HepG2 (cell line): ENCODE measurements at regions not wholly inside any gene's neighbourhood (a gene's known extent, or its start where the extent isn't known, plus 50 kb on each side); places are given as distances from the start of the nearest gene placed in this dataset.

Source experiments
- ATF2 ChIP-seq: sonication (generic); formaldehyde crosslinking; IDR thresholded peaks from 2 replicates; pipeline ENCODE4 v1.4.0; 2020; ENCODE audit warnings: missing genetic modification reagents
- CBX2 ChIP-seq, 2 experiments: fragments of 200-600 bp in 1 of 2; sonication (generic); formaldehyde crosslinking in 1 of 2; IDR thresholded peaks; 2 replicates each; pipeline versions ENCODE4 v1.7.0 to v1.8.1; 2018 to 2022; ENCODE audit warnings: low read depth in 2 of 2, low read length in 1 of 2, mild to moderate bottlenecking in 1 of 2, missing genetic modification reagents in 1 of 2
- NBN ChIP-seq: fragments of 450-650 bp; conservative IDR thresholded peaks from 2 replicates; pipeline ENCODE4 v1.6.1; 2017
- NFIC ChIP-seq: IDR thresholded peaks from 2 replicates; pipeline ENCODE4 v1.6.1; 2012; ENCODE audit warnings: mild to moderate bottlenecking, low read length, inconsistent platforms
- SIN3A ChIP-seq: IDR thresholded peaks from 2 replicates; pipeline ENCODE4 v1.6.1; 2011; ENCODE audit warnings: low read depth, mild to moderate bottlenecking, control low read depth, low read length, borderline replicate concordance
- STAT6 ChIP-seq: sonication (generic); formaldehyde crosslinking; IDR thresholded peaks from 2 replicates; pipeline ENCODE4 v1.4.0; 2020; ENCODE audit warnings: missing genetic modification reagents, mild to moderate bottlenecking, borderline replicate concordance
- TEAD2 ChIP-seq: sonication (generic); formaldehyde crosslinking; IDR thresholded peaks from 2 replicates; pipeline ENCODE4 v1.9.0; 2021; ENCODE audit warnings: missing genetic modification reagents
- YEATS4 ChIP-seq: sonication (generic); formaldehyde crosslinking; IDR thresholded peaks from 2 replicates; pipeline ENCODE4 v1.4.0; 2020; ENCODE audit warnings: missing genetic modification reagents, borderline replicate concordance
- ZFP91 ChIP-seq: sonication (generic); formaldehyde crosslinking; IDR thresholded peaks from 2 replicates; pipeline ENCODE4 v1.9.0; 2022; ENCODE audit warnings: missing genetic modification reagents, mild to moderate bottlenecking, borderline replicate concordance
- ZNF224 ChIP-seq: sonication (generic); formaldehyde crosslinking; IDR thresholded peaks from 2 replicates; pipeline ENCODE4 v1.5.0; 2020; ENCODE audit warnings: mild to moderate bottlenecking, missing genetic modification reagents
- ZNF569 ChIP-seq: sonication (generic); formaldehyde crosslinking; IDR thresholded peaks from 2 replicates; pipeline ENCODE4 v1.5.0; 2020; ENCODE audit warnings: mild to moderate bottlenecking, missing genetic modification reagents, moderate library complexity, borderline replicate concordance

- TF ChIP-seq NFIC: no peak
- no peak for TF ChIP-seq ZFP91 (CRISPR knock-in tag)
- TF ChIP-seq NBN: no peak
- TF ChIP-seq YEATS4 (CRISPR knock-in tag): no peak
- TF ChIP-seq STAT6 (CRISPR knock-in tag): no peak
- TF ChIP-seq ZNF224 (CRISPR knock-in tag): no peak
- TF ChIP-seq ATF2 (CRISPR knock-in tag): no peak
- no peak for TF ChIP-seq TEAD2 (CRISPR knock-in tag)
- TF ChIP-seq CBX2 (IDR thresholded peaks at IDR 0.05; ENCODE audit: low read depth, low read length): no peak
- TF ChIP-seq CBX2 (CRISPR knock-in tag; IDR thresholded peaks at IDR 0.05; ENCODE audit: low read depth): no peak
- no peak for TF ChIP-seq SIN3A
- no peak for TF ChIP-seq ZNF569 (CRISPR knock-in tag)
Observed at GRCh38 chr5:40314275-40314674, 365.4 kb upstream of the PTGER4 start.
